HG03045 (cell line): ENCODE measurements at regions not wholly inside any gene's neighbourhood (a gene's known extent, or its start where the extent isn't known, plus 50 kb on each side); places are given as distances from the start of the nearest gene placed in this dataset.

Experiments used
- ATAC-seq: cut with Tn5 transposase; IDR thresholded peaks from one replicate; pipeline ENCODE4 v1.9.1; 2021; ENCODE audit warnings: mild to moderate bottlenecking, moderate library complexity; ENCODE audit not compliant: unreplicated experiment

DNA sequence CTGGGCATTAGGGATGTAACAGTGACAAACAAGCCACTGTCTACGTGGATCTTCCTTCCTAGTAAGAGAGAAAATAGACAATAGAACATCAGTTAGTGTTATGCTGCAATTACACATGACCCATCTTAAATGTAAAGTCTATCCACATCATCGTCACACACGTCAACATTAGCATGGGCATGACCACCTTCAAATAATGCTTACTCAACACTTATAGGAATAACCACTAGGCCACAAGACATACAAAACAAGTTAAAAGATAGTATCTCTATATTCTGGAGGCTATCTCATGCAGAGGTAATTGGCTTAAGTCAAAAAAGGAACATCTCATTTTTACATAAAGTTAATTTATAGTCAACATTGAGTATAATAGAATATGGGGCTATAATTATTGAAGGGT is 156.5 kb downstream of the MOXD1 start:
- ATAC-seq = no peak

- ATAC-seq = no peak
These were observed 164.5 kb downstream of the MOXD1 start for GRCh38 chr6:132236744-132237143.

DNA sequence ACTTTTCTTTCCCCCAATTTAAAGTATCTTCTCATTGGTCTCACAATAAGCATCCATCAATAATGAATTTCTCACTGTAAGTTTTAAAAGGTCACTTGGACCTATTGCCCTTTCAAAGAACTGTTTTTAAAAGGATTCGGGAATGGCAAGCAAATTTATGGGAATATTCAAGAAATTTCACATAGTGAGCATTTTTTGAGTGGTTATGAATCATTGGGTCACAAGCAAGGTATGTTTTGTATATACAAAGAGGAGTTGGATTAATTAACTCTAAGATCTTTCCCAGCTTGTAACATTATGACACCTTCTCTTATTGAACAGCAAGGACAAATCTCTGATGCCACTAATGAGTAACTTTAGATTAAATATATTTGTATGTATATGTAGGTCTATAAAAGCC is 165.0 kb downstream of the MOXD1 start:
- no peak for ATAC-seq

DNA sequence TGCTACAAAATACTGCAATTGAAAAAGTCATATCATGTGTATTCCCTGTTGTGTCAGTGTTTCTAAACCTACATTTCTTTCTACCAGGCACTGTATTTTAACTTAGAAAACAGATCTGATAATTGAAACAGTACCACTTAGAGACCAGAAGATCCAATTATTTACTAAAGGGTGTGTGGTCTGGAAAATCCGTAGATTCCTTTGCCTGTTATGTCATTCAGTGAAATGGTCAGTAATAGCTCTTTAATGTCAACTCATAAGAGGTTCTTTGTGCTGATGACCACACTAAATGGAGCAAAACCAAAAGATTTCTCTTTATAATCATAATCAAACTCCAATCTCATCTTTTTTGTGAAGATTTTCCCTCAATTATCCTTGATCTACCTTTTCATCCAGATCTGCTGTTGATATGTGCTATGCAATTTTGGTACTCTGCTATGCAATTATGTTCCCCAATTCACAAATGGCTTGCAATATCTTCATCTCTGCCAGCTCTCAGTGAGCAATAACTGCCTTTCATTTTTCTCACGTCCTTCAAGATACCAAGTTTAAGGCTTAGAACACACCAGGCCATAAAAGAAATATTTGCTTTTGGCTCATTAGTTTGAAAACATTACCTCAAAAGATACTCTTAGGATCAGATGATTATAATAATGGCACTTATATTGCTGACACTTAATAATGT is 165.5 kb downstream of the MOXD1 start:
- no peak for ATAC-seq

DNA sequence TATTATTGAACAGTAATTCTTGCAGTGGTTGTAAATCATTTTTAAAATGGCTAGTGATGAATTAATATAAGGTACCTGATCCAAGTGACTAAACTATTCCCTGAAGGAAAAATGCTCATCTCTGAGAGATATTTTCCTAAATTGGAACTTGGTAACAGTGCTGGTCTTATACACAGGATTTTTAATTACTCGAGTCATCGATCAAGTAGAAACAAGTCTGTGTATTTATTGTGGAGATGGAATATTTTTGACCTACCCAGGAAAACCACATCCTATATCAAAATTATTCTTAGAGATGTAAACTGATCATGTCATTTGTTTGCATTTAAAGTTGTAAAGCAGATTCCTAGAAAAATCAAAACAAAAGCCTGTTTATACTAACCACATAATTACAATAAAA is 166.9 kb downstream of the MOXD1 start:
- no peak for ATAC-seq

DNA sequence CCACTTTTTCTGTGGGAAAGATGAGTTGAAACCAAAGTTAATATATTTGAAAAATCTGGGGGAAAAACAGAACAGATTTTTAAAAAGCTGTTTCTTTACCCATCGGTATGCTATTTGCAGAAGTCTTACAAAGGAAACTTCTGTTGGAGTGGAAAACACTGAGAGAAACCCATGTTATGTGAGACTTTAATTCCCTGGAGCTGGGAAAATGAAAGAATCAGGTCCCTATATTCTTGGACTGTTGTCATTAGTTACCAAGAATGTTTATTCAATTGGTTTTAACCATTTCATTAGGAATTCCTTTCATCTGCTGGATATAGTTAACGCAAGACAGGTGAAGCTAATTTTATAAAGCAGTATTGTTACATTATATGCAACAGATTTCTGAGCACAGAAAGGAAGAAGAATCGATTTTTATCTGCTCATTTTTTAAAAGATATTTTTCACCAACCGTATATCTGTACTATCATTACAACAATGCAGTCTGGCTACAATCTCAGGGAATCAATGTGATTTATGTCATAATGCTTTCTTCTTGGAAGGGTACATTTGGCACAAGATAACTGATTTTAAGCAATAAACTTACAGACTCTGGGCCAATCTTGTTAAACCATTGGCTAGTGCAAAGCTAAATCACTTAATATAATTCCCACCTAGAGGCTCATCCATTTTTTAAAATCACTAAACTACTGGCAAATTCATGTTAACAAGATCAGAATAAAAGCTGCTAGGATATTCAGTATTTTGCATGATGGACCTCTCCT is 170.0 kb downstream of the MOXD1 start:
- no peak for ATAC-seq

GRCh38 chr6:132228894-132229293 is 172.4 kb downstream of the MOXD1 start:
- no peak for ATAC-seq

- ATAC-seq = no peak
These were observed 173.4 kb downstream of the MOXD1 start for GRCh38 chr6:132227904-132228303.

DNA sequence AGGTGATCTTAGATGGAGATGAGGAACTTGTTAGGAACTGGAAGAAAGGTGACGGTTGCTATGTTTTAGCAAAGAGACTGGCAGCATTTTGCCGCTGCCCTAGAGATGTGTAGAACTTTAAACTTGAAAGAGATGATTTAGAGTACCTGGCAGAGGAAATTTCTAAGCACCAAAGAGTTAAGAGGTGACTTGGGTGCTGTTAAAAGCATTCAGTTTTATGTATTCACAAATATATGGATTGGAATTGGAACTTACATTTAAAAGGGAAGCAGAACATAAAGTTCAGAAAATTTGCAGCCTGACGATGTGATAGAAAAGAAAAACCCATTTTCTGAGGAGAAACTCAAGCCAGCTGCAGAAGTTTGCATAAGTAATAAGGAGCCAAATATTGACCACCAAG is 176.3 kb downstream of the MOXD1 start:
- no peak for ATAC-seq

- ATAC-seq = no peak
These were observed 180.5 kb downstream of the MOXD1 start for GRCh38 chr6:132220800-132221199.

DNA sequence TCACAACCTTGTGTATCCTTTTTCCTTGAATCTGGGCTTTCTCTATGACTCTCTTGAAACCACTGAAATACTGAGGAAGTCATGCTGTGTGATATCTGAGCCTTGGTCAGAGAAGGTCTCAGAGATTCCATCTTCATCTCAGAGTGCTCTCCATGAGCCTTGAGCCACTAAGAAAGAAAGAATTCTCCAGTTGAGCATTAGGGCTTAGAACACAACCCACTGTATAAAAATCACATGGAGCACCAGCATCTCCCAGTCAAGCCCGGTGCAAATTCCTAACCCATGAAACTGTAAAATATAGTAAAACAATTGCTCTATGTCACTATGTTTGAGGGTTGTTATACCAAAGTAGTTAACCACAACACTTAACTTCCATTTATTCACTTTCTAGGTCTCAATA is 181.4 kb downstream of the MOXD1 start:
- no peak for ATAC-seq

DNA sequence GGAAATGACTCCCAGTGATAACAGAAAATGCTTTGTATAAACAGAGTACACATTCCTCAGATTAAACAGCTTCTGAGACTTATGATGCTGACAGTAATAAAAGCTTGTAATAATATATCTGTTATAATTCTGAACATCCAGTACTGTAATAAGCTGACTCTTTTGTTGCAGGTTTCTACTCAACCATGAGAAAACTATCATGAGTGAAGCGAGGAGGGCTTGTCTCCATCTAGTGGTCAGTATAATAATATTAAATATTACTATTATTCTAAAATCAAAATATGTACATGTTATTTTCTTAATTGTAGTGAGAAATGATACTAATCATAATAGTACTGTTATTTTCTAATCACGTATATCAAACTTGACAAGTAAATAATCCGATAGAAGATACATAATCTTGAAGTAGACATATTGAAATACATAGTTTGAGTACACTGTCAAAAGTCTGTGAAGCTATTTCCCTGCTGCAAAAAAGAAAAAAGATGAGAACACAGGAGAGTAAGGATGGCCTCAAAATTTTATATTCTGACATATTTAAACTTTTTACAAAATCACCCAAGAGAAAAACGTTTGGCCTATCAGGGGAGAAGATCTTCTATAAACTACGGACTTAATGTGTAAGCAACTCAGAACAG is 183.1 kb downstream of the MOXD1 start:
- no peak for ATAC-seq

DNA sequence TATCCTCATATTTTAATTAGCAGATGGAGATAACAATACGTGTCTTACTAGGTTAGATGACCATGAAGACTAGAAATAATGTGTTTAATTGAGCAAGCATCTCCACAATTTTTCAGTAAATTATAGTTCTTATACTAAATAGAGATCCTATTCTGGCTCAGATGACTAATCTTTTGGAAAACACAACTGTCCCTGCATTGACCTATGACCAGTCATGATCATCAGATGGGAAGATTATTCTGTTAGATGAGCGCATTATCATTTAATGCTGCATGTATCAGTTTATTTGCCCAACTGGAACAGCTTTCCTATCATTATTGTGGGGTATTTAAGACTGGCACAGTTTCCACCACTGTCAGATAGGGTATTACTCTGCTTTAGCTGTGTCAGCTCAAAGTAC is 185.5 kb downstream of the MOXD1 start:
- no peak for ATAC-seq

- no peak for ATAC-seq
These were observed 186.6 kb downstream of the MOXD1 start for GRCh38 chr6:132214716-132215115.

- ATAC-seq = no peak
These were observed 187.5 kb downstream of the MOXD1 start for GRCh38 chr6:132213732-132214131.

DNA sequence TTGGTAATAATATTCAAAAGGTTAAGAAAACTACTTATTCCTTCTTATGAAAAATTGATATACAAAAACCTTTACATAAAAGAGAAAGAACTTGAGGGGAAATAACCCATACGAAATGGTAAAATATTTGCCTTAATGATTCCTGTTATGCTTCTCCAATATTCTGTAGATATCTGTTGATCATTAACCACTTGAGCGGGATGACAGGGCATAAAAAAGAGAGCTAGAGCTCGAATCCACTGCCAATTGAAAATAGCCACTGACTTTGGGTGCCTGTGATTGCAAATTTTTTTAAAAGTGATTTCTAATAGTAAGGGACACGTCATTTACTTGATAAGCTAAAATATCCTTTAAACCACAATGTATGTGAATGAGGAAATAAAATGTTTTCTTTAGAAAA is 188.1 kb downstream of the MOXD1 start:
- ATAC-seq = no peak

DNA sequence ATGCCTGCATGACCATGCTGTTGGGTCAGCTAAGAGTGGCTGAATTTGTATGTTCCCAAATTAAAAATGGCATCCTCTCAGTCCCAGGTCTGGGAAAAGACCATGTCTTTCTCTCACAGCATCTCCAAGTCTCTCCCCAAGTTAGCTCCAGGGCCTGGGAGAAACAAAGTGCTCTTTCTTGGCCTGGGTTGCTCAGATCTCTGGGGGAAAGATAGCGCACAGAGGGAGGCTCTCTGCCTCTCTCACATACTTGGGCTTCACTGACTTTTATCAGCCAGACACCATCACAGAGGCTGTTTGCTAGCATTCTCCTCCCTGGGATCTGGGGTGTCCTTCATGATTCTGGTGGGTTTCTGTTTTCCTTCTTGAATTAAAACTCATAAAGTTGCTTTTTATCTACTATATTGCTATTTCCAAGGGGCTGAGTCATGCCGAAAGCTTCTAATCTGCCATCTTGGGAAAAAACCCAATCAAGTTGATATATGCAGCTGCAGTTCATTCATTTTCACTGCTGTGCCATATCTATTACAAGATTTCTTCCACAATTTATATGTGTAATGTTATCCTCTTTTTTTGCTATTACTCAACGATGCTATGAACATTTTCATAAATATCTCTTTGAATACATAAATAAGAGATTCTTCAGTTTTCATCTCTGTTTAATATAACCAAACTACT is 190.2 kb downstream of the MOXD1 start:
- no peak for ATAC-seq

DNA sequence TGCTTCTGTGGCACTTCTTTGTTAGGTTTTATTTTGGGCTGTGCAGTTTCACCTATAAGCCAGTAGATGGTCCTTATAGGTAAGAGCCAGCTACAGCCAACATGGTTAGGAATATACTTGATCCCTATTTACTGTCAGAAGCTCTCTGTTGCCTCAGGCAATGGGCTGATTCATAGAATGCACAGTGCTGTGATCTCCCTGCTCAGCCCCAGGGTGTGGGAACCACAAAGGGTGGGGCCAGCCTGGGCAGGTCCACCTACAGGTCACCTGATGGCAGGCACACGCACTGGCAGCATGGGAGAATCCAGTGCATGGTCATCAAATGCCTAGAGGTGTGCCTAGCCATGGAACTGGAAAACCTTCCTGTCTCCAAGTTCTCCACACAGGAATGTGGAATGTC is 191.9 kb downstream of the MOXD1 start:
- no peak for ATAC-seq

DNA sequence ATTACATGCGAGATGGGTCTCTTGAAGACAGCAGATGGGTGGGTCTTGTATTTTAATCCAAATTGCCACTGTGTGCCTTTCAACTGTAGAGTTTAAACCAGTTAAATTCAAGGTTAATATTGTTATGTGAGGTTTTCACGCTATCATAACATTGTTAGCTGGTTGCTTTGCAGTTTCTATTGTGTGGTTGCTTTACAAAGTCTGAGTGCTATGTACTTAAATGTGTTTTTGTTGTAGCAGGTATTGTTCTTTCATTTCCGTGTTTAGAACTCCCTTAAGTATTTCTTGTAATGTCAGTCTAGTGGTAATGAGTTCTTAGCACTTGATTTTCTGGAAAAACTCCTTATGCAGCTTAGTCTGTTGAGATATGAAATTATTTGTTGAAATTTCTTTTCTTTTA is 193.3 kb downstream of the MOXD1 start:
- no peak for ATAC-seq

DNA sequence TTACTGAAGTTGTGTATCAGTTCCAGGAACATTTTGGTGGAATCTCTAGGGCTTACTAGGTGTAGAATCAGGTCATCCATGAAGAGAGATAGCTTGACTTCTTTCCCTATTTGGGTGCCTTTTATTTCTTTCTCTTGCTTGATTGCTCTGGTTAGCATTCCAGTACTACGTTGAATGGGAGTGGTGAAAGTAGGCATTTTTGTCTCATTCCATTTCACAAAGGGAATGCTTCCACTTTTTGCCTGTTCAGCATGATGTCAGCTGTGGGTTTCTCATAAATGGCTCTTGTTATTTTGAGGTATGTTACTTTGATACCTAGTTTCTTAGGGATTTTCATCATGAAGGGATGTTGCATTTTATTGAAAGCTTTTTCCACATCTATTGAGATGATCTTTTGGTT is 195.3 kb downstream of the MOXD1 start:
- ATAC-seq = no peak

DNA sequence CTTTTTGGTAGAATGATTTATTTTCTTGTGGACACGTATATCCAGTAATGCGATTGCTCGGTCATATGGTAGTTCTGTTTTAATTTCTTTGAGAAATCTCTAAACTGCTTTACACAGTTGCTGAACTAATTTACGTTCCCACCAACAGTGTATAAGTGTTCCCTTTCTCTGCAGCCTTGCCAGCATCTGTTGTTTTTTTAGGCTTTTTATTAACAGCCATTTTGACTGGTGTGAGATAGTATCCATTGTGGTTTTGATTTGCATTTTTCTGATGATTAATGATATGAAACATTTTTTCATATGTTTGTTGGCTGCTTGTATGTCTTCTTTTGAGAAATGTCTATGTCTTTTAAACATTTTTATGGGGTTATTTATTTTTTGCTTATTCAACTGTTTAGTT is 196.7 kb downstream of the MOXD1 start:
- no peak for ATAC-seq

- no peak for ATAC-seq
These were observed 198.7 kb downstream of the MOXD1 start for GRCh38 chr6:132202574-132202973.
